AG08396 (cell line): ENCODE measurements at regions not wholly inside any gene's neighbourhood (a gene's known extent, or its start where the extent isn't known, plus 50 kb on each side); places are given as distances from the start of the nearest gene placed in this dataset.
"Not testable (repeated sequence)": the region's sequence is repeated elsewhere in the genome, so short reads cannot be mapped to it uniquely, and the experiment has no call there.

Experiments used
- DNase-seq: peaks from one replicate; pipeline ENCODE4 v3.0.0; 2012; ENCODE audit warnings: low spot score, mixed read lengths

DNA sequence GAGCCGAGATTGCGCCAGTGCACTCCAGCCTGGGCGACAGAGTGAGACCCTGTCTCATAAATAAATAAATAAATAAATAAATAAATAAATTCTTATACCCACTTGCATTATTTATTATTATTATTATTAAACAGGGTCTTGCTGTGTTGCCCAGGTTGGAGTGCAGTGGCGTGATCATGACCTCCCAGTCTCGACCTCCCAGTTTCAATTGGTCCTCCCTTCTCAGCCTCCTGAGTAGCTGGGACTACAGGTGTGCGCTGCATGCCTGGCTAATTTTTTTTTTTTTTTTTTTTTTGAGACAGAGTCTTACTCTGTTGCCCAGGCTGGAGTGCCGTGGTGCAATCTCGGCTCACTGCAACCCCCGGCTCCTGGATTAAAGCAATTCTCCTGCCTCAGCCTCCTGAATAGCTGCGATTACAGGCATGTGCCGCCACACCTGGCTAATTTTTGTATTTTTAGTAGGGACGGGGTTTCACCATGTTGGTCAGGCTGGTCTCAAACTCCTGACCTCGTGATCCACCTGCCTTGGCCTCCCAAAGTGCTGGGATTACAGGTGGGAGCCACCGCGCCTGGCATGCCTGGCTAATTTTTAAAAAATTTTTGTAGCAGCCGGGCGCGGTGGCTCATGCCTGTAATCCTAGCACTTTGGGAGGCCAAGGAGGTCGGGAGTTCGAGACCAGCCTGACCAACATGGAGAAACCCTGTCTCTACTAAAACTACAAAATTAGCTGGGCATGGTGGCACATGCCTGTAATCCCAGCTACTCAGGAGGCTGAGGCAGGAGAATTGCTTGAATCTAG, 150.2 kb downstream of the SEC14L1 start:
- not testable (repeated sequence) for DNase-seq

DNA sequence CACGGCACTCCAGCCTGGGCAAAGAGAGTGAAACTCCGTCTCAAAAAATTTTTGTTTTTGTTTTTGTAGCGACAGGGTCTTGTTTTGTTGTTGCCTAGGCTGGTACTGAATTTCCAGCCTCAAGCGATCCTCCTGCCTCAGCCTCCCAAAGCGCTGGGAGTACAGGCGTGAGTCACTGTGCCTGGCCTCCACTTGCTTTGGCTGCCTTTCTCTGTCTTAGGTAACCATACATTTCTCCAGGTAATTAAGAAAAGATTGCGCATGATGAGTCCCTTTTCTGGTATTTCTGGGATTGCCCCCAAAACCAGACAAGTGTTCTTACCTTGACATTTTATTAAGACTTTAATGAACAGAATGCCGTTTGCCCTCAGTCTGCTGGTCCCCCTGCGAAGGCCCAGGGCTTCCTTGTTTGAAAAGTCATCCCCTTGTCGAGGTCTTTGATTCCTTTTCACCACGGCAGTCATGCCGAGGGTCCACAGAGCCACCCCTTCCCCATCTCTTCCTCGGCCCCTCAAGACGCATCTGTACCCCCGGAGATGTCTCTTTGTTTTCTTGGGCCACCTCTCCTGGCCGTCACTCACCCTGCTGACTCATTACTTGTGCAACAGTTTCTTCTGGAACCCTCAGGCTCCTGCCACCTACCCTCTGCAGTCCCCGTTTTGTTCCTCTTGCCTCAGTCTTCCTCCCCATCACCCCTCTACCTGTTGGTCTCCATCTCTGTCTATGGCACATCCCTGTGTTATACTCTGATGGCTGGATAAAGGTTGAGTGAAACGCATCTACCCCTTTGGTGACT, 151.0 kb downstream of the SEC14L1 start:
- DNase-seq = no peak

DNA sequence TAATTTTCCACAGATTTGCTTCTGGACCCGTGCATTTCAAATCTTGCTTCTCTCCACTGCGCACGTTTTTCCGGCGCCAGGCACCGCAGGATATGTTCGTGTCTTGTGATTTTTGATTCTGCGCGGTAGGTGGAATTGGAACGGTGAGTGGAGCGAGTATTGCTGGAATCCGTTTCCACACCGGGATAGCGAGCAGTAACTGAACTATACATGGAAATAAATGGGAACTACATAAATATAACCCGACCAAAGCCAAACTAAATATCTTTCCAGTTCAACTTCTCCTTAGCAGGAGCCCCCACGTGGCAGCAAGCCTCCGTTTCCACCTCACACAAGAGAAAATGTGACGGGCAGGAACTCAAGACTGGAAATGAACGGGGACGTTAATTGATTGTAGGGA, 154.0 kb downstream of the SEC14L1 start:
- DNase-seq = no peak

DNA sequence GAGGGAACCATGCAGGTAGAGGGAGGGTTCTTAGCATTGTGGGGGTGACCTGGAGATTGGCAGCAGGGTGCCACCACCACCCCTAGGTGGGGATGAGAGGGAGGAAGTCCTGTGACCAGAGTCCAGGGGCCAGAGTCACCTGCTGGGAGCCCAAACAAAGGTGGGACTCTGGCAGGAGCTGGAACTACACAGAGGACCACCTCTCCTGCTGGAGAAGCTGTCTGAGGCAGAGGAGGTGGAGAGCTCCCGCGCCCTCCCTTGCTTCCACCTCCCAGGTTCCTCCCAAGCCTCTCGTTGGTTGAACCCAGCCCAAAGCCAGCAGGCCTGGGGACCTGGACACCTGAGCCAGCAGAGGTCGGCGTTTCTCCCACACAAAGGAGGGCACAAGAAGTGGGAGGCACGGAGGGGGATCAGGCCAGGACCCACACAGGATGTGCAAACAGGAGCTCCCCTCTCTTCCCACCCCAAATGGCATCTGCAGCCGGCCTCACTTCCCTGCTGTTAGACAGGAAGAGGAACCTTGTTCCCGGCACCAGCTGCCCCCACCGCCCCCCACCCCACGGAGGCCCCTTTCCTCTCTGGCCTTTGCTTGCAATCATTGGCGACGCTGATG, 154.6 kb downstream of the SEC14L1 start:
- DNase-seq = no peak

DNA sequence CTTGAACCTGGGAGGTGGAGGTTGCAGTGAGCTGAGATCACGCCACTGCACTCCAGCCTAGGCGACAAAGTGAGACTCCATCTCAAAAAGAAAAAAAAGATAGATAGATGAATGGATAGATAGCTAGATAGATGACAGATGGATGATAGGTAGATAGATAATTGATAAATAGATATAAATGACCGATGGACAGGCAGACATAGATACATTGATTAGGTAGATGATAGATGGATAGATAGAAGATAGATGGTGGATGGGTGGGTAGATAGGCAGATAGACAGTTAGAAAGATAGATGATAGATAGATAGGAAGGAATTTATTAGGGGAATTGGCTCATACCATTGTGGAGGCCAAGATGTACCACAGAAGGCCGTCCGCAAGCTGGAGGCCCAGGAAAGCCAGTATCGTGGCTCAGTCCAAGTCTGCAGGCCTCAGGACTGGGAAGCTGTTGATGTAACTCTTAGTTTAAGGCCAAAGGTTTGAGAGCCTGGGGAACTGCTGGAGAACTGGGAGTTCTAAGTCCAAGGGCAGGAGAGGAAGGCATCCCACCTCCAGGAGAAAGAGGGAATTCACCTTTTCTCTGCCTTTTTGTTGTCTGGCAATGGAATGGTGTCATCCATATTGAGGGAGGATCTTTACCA, 156.1 kb downstream of the SEC14L1 start:
- no peak for DNase-seq

DNA sequence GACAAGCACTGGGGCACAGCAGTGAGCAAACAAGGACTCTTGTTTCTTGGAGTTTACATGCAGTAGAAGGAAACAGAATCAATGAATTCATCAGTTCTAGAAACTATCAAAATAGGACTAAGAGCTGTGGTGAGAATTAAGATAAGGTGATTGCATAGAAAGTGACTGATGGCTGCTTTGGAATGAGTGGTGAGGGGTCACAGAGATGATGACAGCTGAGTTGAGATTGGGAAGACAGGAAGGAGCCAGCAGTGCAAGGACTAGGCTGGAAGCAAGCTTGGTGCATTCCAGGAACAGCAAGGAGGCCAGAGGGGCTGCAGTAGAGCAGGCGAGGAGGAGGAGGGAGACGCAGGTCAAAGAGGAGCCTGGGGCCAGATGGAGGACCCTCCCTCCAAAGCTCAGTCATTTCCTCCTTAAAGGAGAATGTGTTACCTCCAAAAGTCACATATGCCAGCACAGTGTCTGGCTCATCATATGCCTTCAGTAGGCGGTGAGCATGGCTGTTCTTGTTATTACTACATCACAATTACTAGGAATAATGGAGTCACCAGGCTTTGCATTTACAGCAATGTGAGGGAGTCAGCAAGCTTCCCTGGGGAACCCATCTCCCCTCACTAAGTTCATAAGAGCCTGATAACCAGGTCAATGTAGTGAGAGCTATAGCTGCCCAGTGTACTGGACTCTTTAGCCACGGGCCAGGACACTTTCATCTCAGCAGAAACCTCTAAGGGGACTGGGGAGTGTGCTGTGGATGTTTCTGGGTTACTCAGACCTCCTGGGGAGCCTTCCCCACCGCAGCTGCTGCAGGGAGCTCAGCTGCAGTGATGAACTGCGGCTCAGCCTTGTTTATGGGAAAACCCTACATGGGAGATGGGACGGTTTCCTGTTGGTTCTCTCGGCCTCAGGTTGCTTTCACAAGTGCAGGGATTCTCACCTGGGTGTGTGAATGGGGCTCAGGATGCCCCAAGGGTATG, 157.2 kb downstream of the SEC14L1 start:
- DNase-seq = no peak

DNA sequence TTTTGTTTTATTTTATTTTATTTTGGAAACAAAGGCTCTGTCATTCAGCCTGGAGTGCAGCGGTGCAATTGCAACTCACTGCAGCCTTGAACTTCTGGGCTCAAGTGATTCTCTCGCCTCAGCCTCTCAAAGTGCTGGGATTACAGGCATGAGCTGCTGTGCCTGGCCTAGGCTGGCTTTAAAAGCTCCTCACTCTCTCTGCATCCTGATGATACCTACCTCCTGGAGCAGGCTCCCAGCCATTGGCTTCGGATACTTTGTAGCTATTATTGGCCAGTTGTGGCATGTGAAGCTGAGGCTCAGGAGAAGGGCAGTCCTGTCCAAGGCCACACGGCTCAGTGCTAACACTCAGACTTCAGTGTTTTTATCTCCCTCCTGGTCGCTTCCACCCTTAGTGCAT, 158.0 kb downstream of the SEC14L1 start:
- DNase-seq = no peak

DNA sequence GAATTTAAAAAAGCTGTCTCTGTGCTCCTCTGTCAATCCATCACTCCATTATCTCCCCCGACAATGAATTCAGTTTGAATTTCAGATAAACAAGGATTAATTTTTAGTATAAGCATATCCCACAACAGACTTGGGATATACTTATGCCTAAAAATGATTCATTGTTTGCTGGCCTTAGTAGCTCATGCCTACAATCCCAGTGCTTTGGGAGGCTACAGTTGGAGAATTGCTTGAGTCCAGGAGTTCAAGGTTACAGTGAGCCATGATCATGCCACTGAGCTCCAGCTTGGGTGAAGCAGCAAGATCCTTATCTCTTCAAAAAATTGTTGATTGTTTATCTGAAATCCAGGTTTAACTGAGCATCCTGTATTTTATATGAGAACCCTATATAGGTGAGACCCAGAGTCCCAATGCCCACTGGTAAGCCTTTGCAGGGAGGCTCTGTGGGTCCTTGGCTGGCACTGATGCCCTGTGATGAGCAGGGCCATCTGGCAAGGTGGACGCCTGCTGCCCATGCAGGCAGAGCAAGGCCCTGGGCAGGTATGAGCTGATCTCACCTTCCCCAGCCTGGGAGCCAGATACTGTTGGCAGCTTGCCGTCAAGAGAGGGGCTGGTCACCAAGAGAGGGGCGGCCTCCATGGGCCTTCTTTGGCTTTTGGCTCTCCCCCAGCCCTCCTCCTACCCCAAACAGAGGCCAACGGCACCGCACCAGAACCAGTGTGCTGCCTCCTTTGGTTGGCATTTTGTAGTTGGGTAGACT, 158.7 kb downstream of the SEC14L1 start:
- no peak for DNase-seq

DNA sequence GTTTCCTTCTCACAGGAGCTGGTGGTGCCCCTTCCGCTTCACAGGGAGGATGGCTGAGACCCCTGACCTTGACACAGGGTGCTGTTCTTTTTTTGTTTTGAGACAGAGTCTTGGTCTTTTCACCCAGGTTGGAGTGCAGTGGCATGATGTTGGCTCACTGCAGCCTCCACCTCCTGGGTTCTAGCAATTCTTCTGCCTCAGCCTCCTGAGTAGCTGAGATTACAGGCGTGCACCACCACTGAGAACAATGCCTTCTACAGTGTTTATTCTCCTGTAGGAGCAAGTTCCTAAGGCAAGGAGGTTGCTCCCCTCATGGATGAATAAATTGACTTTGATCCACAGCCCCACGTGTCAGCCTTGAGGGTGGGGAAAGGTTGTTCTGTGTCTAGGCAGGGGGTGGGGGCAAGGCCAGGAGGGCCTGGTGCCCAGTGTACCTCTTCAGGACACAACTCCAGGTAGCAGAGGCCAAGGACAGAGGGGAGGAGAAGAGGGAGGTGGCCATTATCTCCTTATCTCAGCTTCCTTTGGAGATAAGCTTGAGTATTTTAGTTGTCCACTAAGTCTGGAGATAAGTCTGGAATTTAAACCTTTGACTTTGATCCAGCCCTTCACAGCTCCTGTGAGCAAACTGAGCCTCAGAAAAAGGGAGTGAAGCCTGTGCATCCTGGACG, 159.4 kb downstream of the SEC14L1 start:
- no peak for DNase-seq

DNA sequence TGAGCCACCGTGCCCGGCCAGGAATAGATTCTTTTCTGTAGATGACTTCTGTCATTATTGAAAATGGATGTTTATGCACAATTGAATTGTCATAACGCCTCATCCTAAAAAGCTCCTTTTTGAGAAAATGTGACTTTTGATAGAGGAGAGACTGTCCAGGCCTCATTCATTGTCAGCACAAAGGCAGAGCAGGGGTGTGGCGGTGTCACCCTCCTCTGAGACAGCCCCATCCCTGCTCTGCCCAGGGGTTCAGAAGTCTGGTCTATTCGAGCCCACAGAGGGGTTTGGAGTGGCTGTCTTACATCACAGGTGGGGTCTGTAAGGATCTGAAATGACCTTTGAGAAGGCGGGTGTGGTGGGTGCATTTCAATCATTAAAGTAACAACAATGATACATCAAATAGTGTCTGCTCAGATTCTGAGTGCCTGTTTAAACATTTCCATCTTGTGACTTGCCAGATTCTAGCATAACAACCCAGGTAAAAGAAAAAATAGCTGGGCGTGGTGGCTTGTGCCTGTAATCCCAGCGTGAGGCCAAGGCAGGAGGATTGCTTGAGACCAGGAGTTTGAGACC, 161.0 kb downstream of the SEC14L1 start:
- DNase-seq = no peak

DNA sequence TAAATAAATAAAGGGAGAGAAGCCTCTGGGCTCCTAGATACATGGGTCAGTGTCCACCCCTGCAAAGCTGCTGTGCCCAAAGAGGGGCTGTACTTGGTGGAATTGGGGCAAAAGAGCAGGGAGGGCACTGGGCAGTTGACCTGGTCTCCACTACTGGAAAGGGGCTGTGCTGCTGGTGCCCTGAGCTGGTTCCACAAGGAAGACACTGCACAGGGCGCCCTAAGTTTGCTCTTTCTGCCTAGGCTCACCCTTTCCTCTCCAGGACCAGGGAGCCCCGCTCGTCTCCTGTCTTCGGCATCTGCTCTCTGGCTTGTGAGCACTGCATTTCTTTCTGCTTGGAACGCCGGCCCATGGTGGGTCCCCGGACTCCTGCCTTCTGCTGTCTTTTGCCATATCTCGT, 161.9 kb downstream of the SEC14L1 start:
- DNase-seq = no peak

DNA sequence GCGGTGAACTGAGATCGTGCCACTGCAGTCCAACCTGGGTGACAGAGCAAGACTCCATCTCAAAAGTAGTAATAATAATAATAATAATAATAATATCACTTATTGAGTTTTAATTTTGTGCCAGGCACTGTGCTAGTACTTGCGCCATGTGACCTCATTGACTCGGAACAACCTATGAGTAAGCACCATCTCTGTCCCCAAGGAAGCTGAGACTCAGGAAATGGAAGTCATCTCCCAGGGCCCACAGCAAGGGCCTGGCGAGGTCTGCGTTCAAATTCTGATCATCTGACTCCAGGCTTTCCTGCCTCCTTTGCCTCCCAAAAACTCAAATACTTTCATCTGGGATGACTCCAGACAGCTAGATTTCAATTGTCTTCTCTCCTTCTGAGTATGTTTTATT, 162.9 kb downstream of the SEC14L1 start:
- no peak for DNase-seq

DNA sequence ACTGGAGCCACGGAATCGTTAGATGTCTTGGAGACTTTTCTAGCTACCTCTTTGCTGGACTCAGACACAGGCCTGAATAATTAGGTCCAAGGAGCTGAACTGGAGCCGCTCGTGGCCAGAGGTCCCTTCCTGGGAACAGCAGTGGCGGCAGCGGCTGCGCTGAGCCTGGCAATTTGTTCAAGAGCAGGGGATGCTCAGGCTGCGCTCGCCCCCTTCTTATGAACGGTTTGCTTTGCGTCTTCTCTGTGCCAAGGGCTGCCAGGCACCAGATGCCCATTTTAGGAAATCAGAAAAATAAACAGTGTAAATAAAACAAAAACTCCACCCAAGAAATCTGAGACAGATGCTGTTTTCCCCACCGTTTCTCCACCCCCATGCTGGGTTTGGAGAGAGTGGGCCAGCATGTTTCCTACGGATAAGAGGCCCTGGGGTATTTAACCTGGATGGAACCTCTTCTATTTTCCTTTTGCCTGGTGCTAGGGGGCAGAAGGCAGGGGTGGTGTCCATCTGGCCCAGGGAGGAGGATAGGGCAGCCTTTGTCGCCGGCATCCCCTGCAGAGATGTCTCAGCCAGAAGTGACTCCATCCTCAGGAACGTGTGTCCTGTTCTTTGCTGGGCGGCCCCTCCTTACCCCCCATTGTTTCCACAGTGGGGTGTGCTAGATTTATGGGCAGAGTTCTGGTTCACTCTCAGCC, 163.4 kb downstream of the SEC14L1 start:
- DNase-seq = peak; percentile 65

DNA sequence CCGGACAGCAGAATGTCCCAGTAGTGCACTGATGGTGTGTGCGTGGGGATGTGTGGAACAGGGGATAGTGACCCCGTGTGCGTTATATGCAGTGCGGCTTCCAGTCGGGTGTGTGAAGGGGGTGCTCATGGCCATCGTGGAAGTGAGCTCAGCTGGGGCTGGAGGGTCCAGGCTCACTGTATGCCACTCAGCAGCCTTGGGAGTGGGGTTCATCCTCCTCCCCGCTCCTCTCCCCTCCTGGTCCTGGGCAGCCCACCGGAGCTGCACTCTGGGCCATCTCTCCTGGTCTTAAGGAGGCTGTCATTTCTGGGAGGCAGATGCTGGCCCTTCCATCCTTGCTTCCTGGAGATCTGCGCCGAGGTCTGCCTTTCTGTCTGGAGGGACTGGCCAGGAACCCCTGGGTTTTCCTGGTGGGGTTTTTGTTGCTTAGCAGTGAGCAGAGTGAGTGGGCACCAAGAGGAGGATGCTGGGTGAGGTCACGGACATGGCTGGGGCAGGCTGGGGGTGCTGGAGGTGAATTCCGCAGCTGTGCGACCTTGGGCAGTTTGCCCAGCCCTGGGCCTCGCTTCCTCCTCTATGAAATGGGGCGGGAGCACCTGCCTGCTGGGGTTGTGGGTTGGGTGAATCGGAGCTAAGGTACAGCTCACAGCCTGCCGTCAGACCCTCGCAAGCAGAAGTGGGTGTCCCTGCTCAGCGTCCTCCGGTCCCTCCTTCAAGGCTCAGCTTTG, 164.1 kb downstream of the SEC14L1 start:
- no peak for DNase-seq

DNA sequence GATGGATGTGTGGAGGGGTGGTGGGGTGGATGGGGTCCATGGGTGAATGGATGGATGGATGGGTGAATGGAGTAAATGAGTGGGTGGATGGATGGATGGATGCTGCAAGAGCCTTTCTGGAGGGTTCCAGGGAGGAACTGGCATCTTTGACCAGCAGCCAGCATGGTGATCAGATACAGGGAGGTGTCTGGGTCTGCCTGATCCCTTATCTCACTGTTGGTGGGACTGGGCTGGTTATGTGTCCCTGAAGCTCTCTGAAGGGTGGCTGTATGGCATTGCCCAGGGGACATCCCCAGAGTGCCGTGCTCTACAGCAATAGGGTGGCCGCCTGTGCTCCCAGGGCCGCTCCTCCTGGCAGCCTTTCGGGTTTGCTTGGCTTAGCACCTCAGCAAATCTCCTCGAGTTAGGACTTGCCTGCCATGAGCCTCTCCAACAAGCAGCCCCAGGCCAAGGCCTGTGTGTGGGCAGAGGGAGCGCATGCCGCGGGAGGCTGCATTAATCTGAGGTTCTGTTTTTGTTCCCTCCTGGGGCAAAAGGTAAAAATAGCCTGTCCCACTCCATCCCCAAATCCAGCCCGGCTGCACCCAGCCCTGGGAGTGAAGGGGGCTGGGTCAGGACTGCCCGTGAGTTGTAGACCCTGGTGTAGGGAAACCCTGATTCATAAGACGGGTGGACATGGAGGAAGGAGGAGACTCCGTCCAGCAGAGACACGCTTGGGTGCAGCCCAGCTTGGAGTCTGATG, 165.4 kb downstream of the SEC14L1 start:
- no peak for DNase-seq

DNA sequence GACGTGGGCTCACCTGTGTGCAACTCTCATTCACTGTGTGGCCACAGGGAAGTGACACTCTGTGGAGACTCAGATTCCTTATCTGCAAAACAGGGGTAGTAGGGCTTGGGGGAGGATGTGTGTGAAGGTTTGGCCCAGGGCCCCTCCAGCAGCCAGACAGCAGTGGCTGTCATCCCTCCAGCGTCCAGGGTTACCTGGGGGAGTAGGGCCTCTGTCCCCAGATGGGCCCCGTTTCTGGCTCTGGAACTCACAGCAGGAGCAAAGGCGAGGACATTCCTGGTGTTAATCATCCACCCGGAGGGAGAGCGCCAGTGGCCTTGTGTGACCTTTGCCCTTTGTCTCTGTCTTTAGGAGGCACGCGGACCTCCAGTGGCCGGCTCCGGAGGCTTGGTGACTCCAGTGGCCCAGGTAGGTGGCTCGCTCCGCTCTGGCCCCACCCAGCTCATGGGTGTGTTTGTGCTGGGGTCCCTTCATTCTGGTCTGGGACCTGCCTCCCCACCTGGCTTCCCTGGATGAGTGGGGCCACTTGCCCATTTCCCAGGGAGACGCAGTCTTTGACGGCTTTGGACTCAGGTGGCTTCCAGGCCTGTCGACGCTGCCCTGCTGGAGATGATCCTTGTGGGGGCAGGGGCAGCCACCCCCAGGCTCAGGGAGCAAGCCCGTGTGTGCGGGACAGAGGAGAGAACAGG, 166.2 kb downstream of the SEC14L1 start:
- DNase-seq = no peak
